Breast epithelium (tissue), 3 donors: ENCODE measurements at regions not wholly inside any gene's neighbourhood (a gene's known extent, or its start where the extent isn't known, plus 50 kb on each side); places are given as distances from the start of the nearest gene placed in this dataset.

Source experiments
- POLR2A ChIP-seq: fragments of 450-650 bp; IDR thresholded peaks from one replicate; pipeline ENCODE4 v1.6.1; 2016; ENCODE audit warnings: antibody characterized with exemption, mild to moderate bottlenecking, moderate library complexity
- POLR2AphosphoS5 ChIP-seq, 3 donors: sonication (generic); formaldehyde crosslinking; IDR thresholded peaks; one replicate each; pipeline ENCODE4 v1.6.1; 2017; ENCODE audit warnings: antibody characterized with exemption in 3 of 3
- TF ChIP-seq, protein P1 (sequence below), 3 donors: fragments of 450-650 bp; IDR thresholded peaks; one replicate each; pipeline ENCODE4 v1.5.1; 2016 to 2017; ENCODE audit warnings: antibody characterized with exemption in 3 of 3, mild to moderate bottlenecking in 3 of 3, moderate library complexity in 3 of 3

DNA sequence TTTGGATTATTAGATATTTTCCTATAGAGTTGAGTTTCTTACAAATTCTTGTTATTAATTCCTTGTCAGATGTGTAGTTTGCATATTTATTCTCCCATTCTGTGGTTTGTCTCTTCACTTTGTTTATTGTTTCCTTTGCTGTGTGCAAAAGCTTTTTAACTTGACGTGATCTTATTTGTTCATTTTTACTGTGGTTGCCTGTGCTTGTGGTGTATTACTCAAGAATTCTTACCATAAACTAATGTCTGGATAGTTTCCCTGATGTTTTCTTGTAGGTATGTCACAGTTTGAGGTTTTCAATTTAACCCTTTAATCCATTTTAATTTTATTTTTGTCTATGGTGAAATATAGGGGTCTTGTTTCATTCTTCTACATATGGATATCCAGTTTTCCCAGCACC is 72.1 kb upstream of the LHX8 start:
- TF ChIP-seq POLR2AphosphoS5 (IDR thresholded peaks at IDR 0.05) (no peak), POLR2A (no peak)
- TF ChIP-seq, protein P1, sequence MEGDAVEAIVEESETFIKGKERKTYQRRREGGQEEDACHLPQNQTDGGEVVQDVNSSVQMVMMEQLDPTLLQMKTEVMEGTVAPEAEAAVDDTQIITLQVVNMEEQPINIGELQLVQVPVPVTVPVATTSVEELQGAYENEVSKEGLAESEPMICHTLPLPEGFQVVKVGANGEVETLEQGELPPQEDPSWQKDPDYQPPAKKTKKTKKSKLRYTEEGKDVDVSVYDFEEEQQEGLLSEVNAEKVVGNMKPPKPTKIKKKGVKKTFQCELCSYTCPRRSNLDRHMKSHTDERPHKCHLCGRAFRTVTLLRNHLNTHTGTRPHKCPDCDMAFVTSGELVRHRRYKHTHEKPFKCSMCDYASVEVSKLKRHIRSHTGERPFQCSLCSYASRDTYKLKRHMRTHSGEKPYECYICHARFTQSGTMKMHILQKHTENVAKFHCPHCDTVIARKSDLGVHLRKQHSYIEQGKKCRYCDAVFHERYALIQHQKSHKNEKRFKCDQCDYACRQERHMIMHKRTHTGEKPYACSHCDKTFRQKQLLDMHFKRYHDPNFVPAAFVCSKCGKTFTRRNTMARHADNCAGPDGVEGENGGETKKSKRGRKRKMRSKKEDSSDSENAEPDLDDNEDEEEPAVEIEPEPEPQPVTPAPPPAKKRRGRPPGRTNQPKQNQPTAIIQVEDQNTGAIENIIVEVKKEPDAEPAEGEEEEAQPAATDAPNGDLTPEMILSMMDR (IDR thresholded peaks at IDR 0.05) = no peak
